ENCODE measurements at regions not wholly inside any gene's neighbourhood (a gene's known extent, or its start where the extent isn't known, plus 50 kb on each side); places are given as distances from the start of the nearest gene placed in this dataset.
"Not testable (repeated sequence)": the region's sequence is repeated elsewhere in the genome, so short reads cannot be mapped to it uniquely, and the experiment has no call there.

GRCh38 chr5:125660231-125660895 is 762.8 kb upstream of the GRAMD2B start:
- DNase-seq, result no peak

- DNase-seq, result no peak
Measured at GRCh38 chr5:125661584-125661983, 761.6 kb upstream of the GRAMD2B start.

- DNase-seq, result no peak
Measured at GRCh38 chr5:125668884-125669283, 754.3 kb upstream of the GRAMD2B start.

- DNase-seq, result no peak
Measured at GRCh38 chr5:125673359-125673950, 749.8 kb upstream of the GRAMD2B start.

- no peak for DNase-seq
Measured at GRCh38 chr5:125679522-125679921, 743.7 kb upstream of the GRAMD2B start.

- DNase-seq, result no peak
Measured at GRCh38 chr5:125683669-125684068, 739.5 kb upstream of the GRAMD2B start.

- no peak for DNase-seq
Measured at GRCh38 chr5:125685771-125686170, 737.4 kb upstream of the GRAMD2B start.

GRCh38 chr5:125691738-125692530 is 731.3 kb upstream of the GRAMD2B start:
- not testable (repeated sequence) for DNase-seq

- DNase-seq, result no peak
Measured at GRCh38 chr5:125695996-125696655, 727.1 kb upstream of the GRAMD2B start.

GRCh38 chr5:125696762-125697161 is 726.4 kb upstream of the GRAMD2B start:
- peak; percentile 57 for DNase-seq

GRCh38 chr5:125698420-125698819 is 724.8 kb upstream of the GRAMD2B start:
- no peak for DNase-seq

- no peak for DNase-seq
Measured at GRCh38 chr5:125699860-125700259, 723.3 kb upstream of the GRAMD2B start.

- DNase-seq, result no peak
Measured at GRCh38 chr5:125700380-125700861, 722.8 kb upstream of the GRAMD2B start.

- no peak for DNase-seq
Measured at GRCh38 chr5:125703616-125704015, 719.6 kb upstream of the GRAMD2B start.

GRCh38 chr5:125704888-125705287 is 718.3 kb upstream of the GRAMD2B start:
- DNase-seq, result no peak

GRCh38 chr5:125708583-125708982 is 714.6 kb upstream of the GRAMD2B start:
- no peak for DNase-seq

GRCh38 chr5:125710745-125711144 is 712.5 kb upstream of the GRAMD2B start:
- no peak for DNase-seq

GRCh38 chr5:125712397-125712796 is 710.8 kb upstream of the GRAMD2B start:
- no peak for DNase-seq

- DNase-seq, result no peak
Measured at GRCh38 chr5:125713109-125713805, 710.0 kb upstream of the GRAMD2B start.

- no peak for DNase-seq
Measured at GRCh38 chr5:125715216-125715615, 708.0 kb upstream of the GRAMD2B start.

GRCh38 chr5:125717209-125717608 is 706.0 kb upstream of the GRAMD2B start:
- DNase-seq, result peak; percentile 15

- DNase-seq, result no peak
Measured at GRCh38 chr5:125719681-125720347, 703.4 kb upstream of the GRAMD2B start.
